K562 (cell line): ENCODE measurements at regions not wholly inside any gene's neighbourhood (a gene's known extent, or its start where the extent isn't known, plus 50 kb on each side); places are given as distances from the start of the nearest gene placed in this dataset.

ENCODE experiments used
- GTF2F1 ChIP-seq: IDR thresholded peaks from 2 replicates; pipeline ENCODE4 v1.6.1; 2011; ENCODE audit warnings: low read depth, low read length, improper control_type of control experiment
- KLF16 ChIP-seq: IDR thresholded peaks from 2 replicates; pipeline ENCODE4 v1.6.1; 2016; ENCODE audit warnings: antibody characterized with exemption
- TF ChIP-seq, protein P1 (sequence below): fragments of 450-650 bp; formaldehyde crosslinking; IDR thresholded peaks from 2 replicates; pipeline ENCODE4 v1.4.0; 2022; ENCODE audit warnings: mild to moderate bottlenecking, moderate library complexity

DNA sequence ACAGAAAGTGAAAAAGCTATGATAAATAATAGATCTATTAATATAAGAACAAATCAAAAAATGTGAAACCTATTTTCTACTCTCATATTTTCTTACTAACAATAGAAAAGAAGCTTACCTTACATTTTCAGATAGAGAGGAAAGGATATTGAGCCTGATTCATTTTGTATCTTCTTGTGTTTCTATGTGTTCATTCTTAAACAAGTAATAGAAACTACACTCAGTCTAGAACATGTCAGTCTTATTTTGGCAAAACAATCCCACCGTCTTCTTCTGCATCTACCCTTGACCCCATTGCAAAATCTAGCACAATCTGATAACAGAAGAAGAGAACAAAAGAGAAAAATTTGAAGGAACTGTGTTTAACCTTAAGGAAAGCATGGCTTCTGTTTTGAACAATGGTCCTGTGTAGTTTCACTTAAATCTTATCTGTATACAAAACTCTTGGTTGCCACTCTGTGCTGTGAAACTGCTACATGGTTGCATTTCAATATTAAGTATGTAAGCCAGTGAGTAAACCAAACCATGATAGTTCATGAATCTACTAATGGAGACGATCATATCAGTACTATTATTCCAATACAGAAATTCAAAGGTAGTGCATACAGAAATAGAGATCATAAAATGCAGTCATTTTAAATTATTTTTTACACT, 69.5 kb upstream of the LGSN start:
- TF ChIP-seq, protein P1, sequence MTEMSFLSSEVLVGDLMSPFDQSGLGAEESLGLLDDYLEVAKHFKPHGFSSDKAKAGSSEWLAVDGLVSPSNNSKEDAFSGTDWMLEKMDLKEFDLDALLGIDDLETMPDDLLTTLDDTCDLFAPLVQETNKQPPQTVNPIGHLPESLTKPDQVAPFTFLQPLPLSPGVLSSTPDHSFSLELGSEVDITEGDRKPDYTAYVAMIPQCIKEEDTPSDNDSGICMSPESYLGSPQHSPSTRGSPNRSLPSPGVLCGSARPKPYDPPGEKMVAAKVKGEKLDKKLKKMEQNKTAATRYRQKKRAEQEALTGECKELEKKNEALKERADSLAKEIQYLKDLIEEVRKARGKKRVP, result no peak
- no peak for TF ChIP-seq GTF2F1
- TF ChIP-seq KLF16, result no peak
